CD14-positive monocyte (primary cell): ENCODE measurements at regions not wholly inside any gene's neighbourhood (a gene's known extent, or its start where the extent isn't known, plus 50 kb on each side); places are given as distances from the start of the nearest gene placed in this dataset.

ENCODE experiments used
- DNase-seq, 3 donors: peaks; one replicate each; pipeline ENCODE4 v3.0.0-alpha.2; 2011 to 2022
- H2AFZ ChIP-seq: 2 replicates; pipeline ENCODE4 v1.6.0; 2012; ENCODE audit warnings: mild to moderate bottlenecking, low read depth, low read length, inconsistent platforms; ENCODE audit not compliant: insufficient read depth, poor library complexity, severe bottlenecking
- H3K27ac ChIP-seq, 2 donors: 1 replicate in 1 of 2; 2 replicates in 1 of 2; pipeline ENCODE4 v1.5.1; 2012 to 2013; ENCODE audit warnings: low read length in 2 of 2, control low read depth in 1 of 2, inconsistent platforms in 1 of 2, low read depth in 1 of 2, mild to moderate bottlenecking in 1 of 2
- H3K27me3 ChIP-seq, 2 donors: one replicate each; pipeline versions ENCODE4 v1.6.0 to v1.6.1; 2011 to 2013; ENCODE audit warnings: low read length in 2 of 2; ENCODE audit not compliant: control insufficient read depth in 2 of 2, insufficient read depth in 2 of 2
- H3K36me3 ChIP-seq, 2 donors: replicated peaks in 1 of 2; 1 replicate in 1 of 2; 2 replicates in 1 of 2; pipeline versions ENCODE4 v1.5.1 to v1.6.1; 2012 to 2013; ENCODE audit warnings: low read length in 2 of 2, control low read depth in 1 of 2, inconsistent platforms in 1 of 2, mild to moderate bottlenecking in 1 of 2; ENCODE audit not compliant: insufficient read depth in 2 of 2, control insufficient read depth in 1 of 2
- H3K4me1 ChIP-seq, 2 donors: 1 replicate in 1 of 2; 2 replicates in 1 of 2; pipeline versions ENCODE4 v1.5.1 to v1.6.1; 2012 to 2013; ENCODE audit warnings: low read length in 2 of 2, control low read depth in 1 of 2, inconsistent platforms in 1 of 2, mild to moderate bottlenecking in 1 of 2, moderate library complexity in 1 of 2; ENCODE audit not compliant: insufficient read depth in 2 of 2, control insufficient read depth in 1 of 2
- H3K4me2 ChIP-seq: replicated peaks from 2 replicates; pipeline ENCODE3; 2012; ENCODE audit warnings: low read length, moderate library complexity, mild to moderate bottlenecking; ENCODE audit not compliant: poor library complexity, severe bottlenecking; ENCODE audit errors: extremely low read depth
- H3K4me3 ChIP-seq, 3 experiments: fragments of 200-600 bp in 1 of 3; sonication (generic) in 1 of 3; replicated peaks in 1 of 3; 1 replicate in 2 of 3; 2 replicates in 1 of 3; pipeline ENCODE4 v1.5.1; 2011 to 2013; ENCODE audit warnings: low read length in 3 of 3, mild to moderate bottlenecking in 3 of 3, control low read depth in 2 of 3, low read depth in 2 of 3, inconsistent platforms in 1 of 3, moderate library complexity in 1 of 3
- H3K79me2 ChIP-seq: 2 replicates; pipeline ENCODE4 v1.6.0; 2012; ENCODE audit warnings: mild to moderate bottlenecking, control low read depth, inconsistent platforms, low read length, moderate library complexity; ENCODE audit not compliant: insufficient read depth
- H3K9ac ChIP-seq: 2 replicates; pipeline ENCODE4 v1.6.0; 2017; ENCODE audit warnings: low read length, mild to moderate bottlenecking; ENCODE audit not compliant: insufficient read depth, poor library complexity, severe bottlenecking
- H3K9me3 ChIP-seq, 2 donors: replicated peaks in 1 of 2; 1 replicate in 1 of 2; 2 replicates in 1 of 2; pipeline versions ENCODE4 v1.5.1 to v1.6.1; 2012 to 2013; ENCODE audit warnings: low read length in 2 of 2, control low read depth in 1 of 2; ENCODE audit not compliant: control insufficient read depth in 1 of 2, insufficient read depth in 1 of 2
- H4K20me1 ChIP-seq: 2 replicates; pipeline ENCODE4 v1.6.0; 2012; ENCODE audit warnings: mild to moderate bottlenecking, low read length, control low read depth, moderate library complexity; ENCODE audit not compliant: insufficient read depth
- H3K27ac Mint-ChIP-seq, 7 donors: one replicate each; pipeline ENCODE4 v1.8.0; 2020; ENCODE audit warnings: mild to moderate bottlenecking in 7 of 7, mixed read lengths in 7 of 7, moderate library complexity in 6 of 7, inconsistent platforms in 2 of 7
- H3K27me3 Mint-ChIP-seq, 3 donors: one replicate each; pipeline ENCODE4 v1.8.0; 2021 to 2022; ENCODE audit warnings: low read depth in 3 of 3, mild to moderate bottlenecking in 3 of 3, mixed read lengths in 3 of 3, moderate library complexity in 3 of 3, inconsistent platforms in 1 of 3
- H3K36me3 Mint-ChIP-seq, 2 donors: one replicate each; pipeline ENCODE4 v1.8.0; 2020; ENCODE audit warnings: mixed read lengths in 2 of 2, inconsistent platforms in 1 of 2, mild to moderate bottlenecking in 1 of 2
- H3K4me1 Mint-ChIP-seq: one replicate; pipeline ENCODE4 v1.8.0; 2020; ENCODE audit warnings: mild to moderate bottlenecking, mixed read lengths
- H3K4me3 Mint-ChIP-seq, 2 donors: one replicate each; pipeline ENCODE4 v1.8.0; 2020; ENCODE audit warnings: mild to moderate bottlenecking in 2 of 2, mixed read lengths in 2 of 2, moderate library complexity in 1 of 2
- H3K9me3 Mint-ChIP-seq, 7 donors: one replicate each; pipeline ENCODE4 v1.8.0; 2020 to 2022; ENCODE audit warnings: mixed read lengths in 7 of 7, mild to moderate bottlenecking in 6 of 7, moderate library complexity in 6 of 7, inconsistent platforms in 2 of 7
- CTCF ChIP-seq: fragments of 200-600 bp; IDR thresholded peaks from one replicate; pipeline ENCODE4 v1.8.0; 2022; ENCODE audit warnings: antibody characterized with exemption, mild to moderate bottlenecking
- WGBS: methylation state at CpG from one replicate; pipeline ENCODE4 v1.1.5; 2013; ENCODE audit warnings: missing lambda C conversion rate; ENCODE audit not compliant: insufficient coverage; 5-methylcytosine and 5-hydroxymethylcytosine counted together
- intact Hi-C, 2 donors: fragments of 100-400 bp; cut with micrococcal nuclease; formaldehyde crosslinking; loops; one replicate each; pipeline versions ENCODE4 v1.15.0 to v1.15.1; 2023

GRCh38 chr17:63270610-63271009 is 175.5 kb downstream of the CYB561 start:
- H4K20me1 ChIP-seq = no peaks in the 10 kb centered on the region
- H3K79me2 ChIP-seq = no peaks in the 10 kb centered on the region
- H3K4me2 ChIP-seq = no peak overlapping the region
- Mint-ChIP-seq H3K27me3 (no peaks in the 10 kb centered on the region), H3K27ac (no peak overlapping the region), H3K36me3 (peaks cover 2 to 4% of the 10 kb centered on the region in 2 donors), H3K4me1 (peaks cover 5% of the 10 kb centered on the region), H3K4me3 (no peak overlapping the region), H3K9me3 (peaks cover 0 to 2% (median 0%) of the 10 kb centered on the region in 7 donors)
- intact Hi-C loops = loop anchor here (10.0 kb wide), 2 partner anchors 76 to 376 kb away; no protein-coding TSS in a partner anchor
- no peak overlapping the region for H3K4me3 ChIP-seq
- 100% methylated on average over 2 of the region's 3 CpGs for WGBS
- no peak for DNase-seq
- no peaks in the 10 kb centered on the region for H3K27me3 ChIP-seq
- H3K9ac ChIP-seq = no peak overlapping the region
- TF ChIP-seq CTCF = no peak
- H3K9me3 ChIP-seq = no peaks in the 10 kb centered on the region
- no peaks in the 10 kb centered on the region for H3K36me3 ChIP-seq
- peaks cover 2 to 7% of the 10 kb centered on the region in 2 donors for H3K4me1 ChIP-seq
- H3K27ac ChIP-seq = no peak overlapping the region
- H2AFZ ChIP-seq = no peak overlapping the region

- Histone ChIP-seq H3K27ac (no peak overlapping the region), H4K20me1 (no peaks in the 10 kb centered on the region), H3K79me2 (no peaks in the 10 kb centered on the region), H3K9me3 (no peaks in the 10 kb centered on the region), H3K36me3 (no peaks in the 10 kb centered on the region), H3K9ac (no peak overlapping the region), H2AFZ (no peak overlapping the region), H3K27me3 (no peaks in the 10 kb centered on the region), H3K4me2 (no peak overlapping the region), H3K4me1 (peaks cover 4 to 20% of the 10 kb centered on the region in 2 donors), H3K4me3 (no peak overlapping the region)
- peaks cover 2 to 4% of the 10 kb centered on the region in 2 donors for H3K36me3 Mint-ChIP-seq
- H3K9me3 Mint-ChIP-seq = peaks cover 0 to 3% (median 0%) of the 10 kb centered on the region in 7 donors
- intact Hi-C loops = loop anchor here (10.0 kb wide), 2 partner anchors 79 to 379 kb away; no protein-coding TSS in a partner anchor
- DNase-seq = no peak
- WGBS = no CpG with 5 or more reads among the region's 3 CpGs
- H3K27ac Mint-ChIP-seq = peak overlapping the region in 1 of 7 donors; percentile 52
- H3K4me3 Mint-ChIP-seq = no peak overlapping the region
- TF ChIP-seq CTCF = no peak
- peaks cover 21% of the 10 kb centered on the region for H3K4me1 Mint-ChIP-seq
- no peaks in the 10 kb centered on the region for H3K27me3 Mint-ChIP-seq
Measured at GRCh38 chr17:63274146-63274545, 172.0 kb downstream of the CYB561 start.
